ENCODE measurements at regions not wholly inside any gene's neighbourhood (a gene's known extent, or its start where the extent isn't known, plus 50 kb on each side); places are given as distances from the start of the nearest gene placed in this dataset.

GRCh38 chr10:78691301-78692030 lies 377.3 kb upstream of the ZMIZ1 start:
- Mint-ChIP-seq H3K27ac (no peak overlapping the region), H3K4me3 (no peak overlapping the region), H3K4me1 (no peaks in the 10 kb centered on the region), H3K9me3 (ENCODE audit: insufficient read depth) (no peaks in the 10 kb centered on the region), H3K27me3 (peaks cover 29% of the 10 kb centered on the region)
- TF ChIP-seq EZH2 (IDR thresholded peaks at IDR 0.05; ENCODE audit: borderline replicate concordance, insufficient read depth, low read depth, low read length, poor library complexity, severe bottlenecking) = no peak
- no peak for TF ChIP-seq CTCF (IDR thresholded peaks at IDR 0.05)
- DNase-seq (no peak), ATAC-seq (ENCODE audit: low read depth) (no peak)
- Histone ChIP-seq H3K27ac (ENCODE audit: low read length in 2 of 2) (no peak overlapping the region), H3K4me1 (ENCODE audit: control insufficient read depth in 2 of 2, insufficient read depth in 2 of 2, low read length in 2 of 2) (no peaks in the 10 kb centered on the region), H3K79me2 (ENCODE audit: control insufficient read depth, insufficient read depth, low read length) (no peaks in the 10 kb centered on the region), H4K20me1 (ENCODE audit: control insufficient read depth, insufficient read depth, low read length, poor library complexity, severe bottlenecking) (no peaks in the 10 kb centered on the region), H3K4me3 (ENCODE audit: control extremely low read depth in 1 of 5, extremely low read depth in 1 of 5, insufficient read depth in 1 of 5, low read depth in 2 of 5, low read length in 4 of 5) (no peak overlapping the region), H3K36me3 (replicated peaks in 1 of 2; ENCODE audit: control extremely low read depth in 1 of 2, control insufficient read depth in 1 of 2, extremely low read depth in 1 of 2, insufficient read depth in 2 of 2, low read length in 1 of 2) (no peaks in the 10 kb centered on the region), H3K4me2 (replicated peaks; ENCODE audit: low read depth, low read length, poor library complexity, severe bottlenecking) (no peak overlapping the region), H3K27me3 (replicated peaks in 1 of 4; ENCODE audit: control extremely low read depth in 1 of 4, control insufficient read depth in 3 of 4, insufficient read depth in 4 of 4, low read length in 3 of 4) (peaks cover 0 to 9% (median 0%) of the 10 kb centered on the region in 4 experiments), H3K9ac (ENCODE audit: low read length) (no peak overlapping the region), H3K9me3 (ENCODE audit: control extremely low read depth in 1 of 3, control insufficient read depth in 2 of 3, insufficient read depth in 1 of 3, low read length in 2 of 3) (no peaks in the 10 kb centered on the region), H2AFZ (ENCODE audit: insufficient read depth, low read depth, low read length, poor library complexity, severe bottlenecking) (no peak overlapping the region)
- ChIA-PET POLR2A (no interaction called here), CTCF (no interaction called here)
- intact Hi-C loops (cut with micrococcal nuclease) = no loop called here
- WGBS (ENCODE audit: insufficient coverage) = 93% methylated on average over 3 of the region's 4 CpGs

GRCh38 chr10:78692071-78692470 lies 376.7 kb upstream of the ZMIZ1 start:
- TF ChIP-seq CTCF (IDR thresholded peaks at IDR 0.05) (no peak), EZH2 (IDR thresholded peaks at IDR 0.05; ENCODE audit: borderline replicate concordance, insufficient read depth, low read depth, low read length, poor library complexity, severe bottlenecking) (no peak)
- no peak overlapping the region for H3K4me3 ChIP-seq (ENCODE audit: control extremely low read depth in 1 of 5, extremely low read depth in 1 of 5, insufficient read depth in 1 of 5, low read depth in 2 of 5, low read length in 4 of 5)
- intact Hi-C loops (cut with micrococcal nuclease) = no loop called here
- ChIA-PET POLR2A (no interaction called here), CTCF (no interaction called here)
- Mint-ChIP-seq H3K4me3 (no peak overlapping the region), H3K27me3 (peaks cover 27% of the 10 kb centered on the region), H3K4me1 (no peaks in the 10 kb centered on the region), H3K27ac (no peak overlapping the region), H3K9me3 (ENCODE audit: insufficient read depth) (no peaks in the 10 kb centered on the region)
- H3K36me3 ChIP-seq (replicated peaks in 1 of 2; ENCODE audit: control extremely low read depth in 1 of 2, control insufficient read depth in 1 of 2, extremely low read depth in 1 of 2, insufficient read depth in 2 of 2, low read length in 1 of 2) = no peaks in the 10 kb centered on the region
- no peak overlapping the region for H2AFZ ChIP-seq (ENCODE audit: insufficient read depth, low read depth, low read length, poor library complexity, severe bottlenecking)
- no peaks in the 10 kb centered on the region for H3K9me3 ChIP-seq (ENCODE audit: control extremely low read depth in 1 of 3, control insufficient read depth in 2 of 3, insufficient read depth in 1 of 3, low read length in 2 of 3)
- ATAC-seq (ENCODE audit: low read depth) = no peak
- H3K27ac ChIP-seq (ENCODE audit: low read length in 2 of 2) = no peak overlapping the region
- no peak for DNase-seq
- H3K4me2 ChIP-seq (replicated peaks; ENCODE audit: low read depth, low read length, poor library complexity, severe bottlenecking) = no peak overlapping the region
- 100% methylated on average over 2 of the region's 4 CpGs for WGBS (ENCODE audit: insufficient coverage)
- H3K4me1 ChIP-seq (ENCODE audit: control insufficient read depth in 2 of 2, insufficient read depth in 2 of 2, low read length in 2 of 2) = no peaks in the 10 kb centered on the region
- H3K79me2 ChIP-seq (ENCODE audit: control insufficient read depth, insufficient read depth, low read length) = no peaks in the 10 kb centered on the region
- H3K9ac ChIP-seq (ENCODE audit: low read length) = no peak overlapping the region
- H3K27me3 ChIP-seq (replicated peaks in 1 of 4; ENCODE audit: control extremely low read depth in 1 of 4, control insufficient read depth in 3 of 4, insufficient read depth in 4 of 4, low read length in 3 of 4) = peaks cover 0 to 9% (median 0%) of the 10 kb centered on the region in 4 experiments
- H4K20me1 ChIP-seq (ENCODE audit: control insufficient read depth, insufficient read depth, low read length, poor library complexity, severe bottlenecking) = no peaks in the 10 kb centered on the region
